GM21360 (cell line): ENCODE measurements at regions not wholly inside any gene's neighbourhood (a gene's known extent, or its start where the extent isn't known, plus 50 kb on each side); places are given as distances from the start of the nearest gene placed in this dataset.

Source experiments
- ATAC-seq: cut with Tn5 transposase; IDR thresholded peaks from one replicate; pipeline ENCODE4 v1.9.1; 2021; ENCODE audit warnings: mild to moderate bottlenecking, moderate library complexity; ENCODE audit not compliant: unreplicated experiment

- ATAC-seq: no peak
These were observed 184.9 kb upstream of the DPT start for GRCh38 chr1:168913711-168914463.

- ATAC-seq: no peak
These were observed 188.3 kb upstream of the DPT start for GRCh38 chr1:168917309-168917708.

- ATAC-seq: no peak
These were observed 188.7 kb upstream of the ATP1B1 start for GRCh38 chr1:168917796-168918195.

GRCh38 chr1:168918860-168919741 is 187.4 kb upstream of the ATP1B1 start:
- ATAC-seq: no peak

- ATAC-seq: no peak
These were observed 185.9 kb upstream of the ATP1B1 start for GRCh38 chr1:168920456-168921094.

- no peak for ATAC-seq
These were observed 184.9 kb upstream of the ATP1B1 start for GRCh38 chr1:168921629-168922028.

GRCh38 chr1:168923521-168924136 is 182.9 kb upstream of the ATP1B1 start:
- ATAC-seq: no peak

- ATAC-seq: no peak
These were observed 181.5 kb upstream of the ATP1B1 start for GRCh38 chr1:168924976-168925375.

GRCh38 chr1:168926236-168926635 is 180.3 kb upstream of the ATP1B1 start:
- ATAC-seq: no peak

- no peak for ATAC-seq
These were observed 174.0 kb upstream of the ATP1B1 start for GRCh38 chr1:168932539-168932938.

GRCh38 chr1:168933141-168933805 is 173.2 kb upstream of the ATP1B1 start:
- ATAC-seq: no peak

GRCh38 chr1:168939110-168939946 is 167.2 kb upstream of the ATP1B1 start:
- no peak for ATAC-seq

- no peak for ATAC-seq
These were observed 166.6 kb upstream of the ATP1B1 start for GRCh38 chr1:168939947-168940223.

GRCh38 chr1:168941640-168942039 is 164.8 kb upstream of the ATP1B1 start:
- ATAC-seq: no peak

GRCh38 chr1:168942165-168942564 is 164.3 kb upstream of the ATP1B1 start:
- no peak for ATAC-seq

GRCh38 chr1:168945870-168946269 is 160.6 kb upstream of the ATP1B1 start:
- ATAC-seq: no peak

GRCh38 chr1:168947041-168947440 is 159.4 kb upstream of the ATP1B1 start:
- ATAC-seq: no peak

GRCh38 chr1:168949672-168950071 is 156.8 kb upstream of the ATP1B1 start:
- no peak for ATAC-seq

GRCh38 chr1:168957818-168958217 is 148.7 kb upstream of the ATP1B1 start:
- ATAC-seq: no peak
